LHCN-M2 (cell line): ENCODE measurements at regions not wholly inside any gene's neighbourhood (a gene's known extent, or its start where the extent isn't known, plus 50 kb on each side); places are given as distances from the start of the nearest gene placed in this dataset.

Experiments
- DNase-seq: peaks from one replicate; pipeline ENCODE4 v3.0.0-alpha.2; 2012; ENCODE audit warnings: low read depth

DNA sequence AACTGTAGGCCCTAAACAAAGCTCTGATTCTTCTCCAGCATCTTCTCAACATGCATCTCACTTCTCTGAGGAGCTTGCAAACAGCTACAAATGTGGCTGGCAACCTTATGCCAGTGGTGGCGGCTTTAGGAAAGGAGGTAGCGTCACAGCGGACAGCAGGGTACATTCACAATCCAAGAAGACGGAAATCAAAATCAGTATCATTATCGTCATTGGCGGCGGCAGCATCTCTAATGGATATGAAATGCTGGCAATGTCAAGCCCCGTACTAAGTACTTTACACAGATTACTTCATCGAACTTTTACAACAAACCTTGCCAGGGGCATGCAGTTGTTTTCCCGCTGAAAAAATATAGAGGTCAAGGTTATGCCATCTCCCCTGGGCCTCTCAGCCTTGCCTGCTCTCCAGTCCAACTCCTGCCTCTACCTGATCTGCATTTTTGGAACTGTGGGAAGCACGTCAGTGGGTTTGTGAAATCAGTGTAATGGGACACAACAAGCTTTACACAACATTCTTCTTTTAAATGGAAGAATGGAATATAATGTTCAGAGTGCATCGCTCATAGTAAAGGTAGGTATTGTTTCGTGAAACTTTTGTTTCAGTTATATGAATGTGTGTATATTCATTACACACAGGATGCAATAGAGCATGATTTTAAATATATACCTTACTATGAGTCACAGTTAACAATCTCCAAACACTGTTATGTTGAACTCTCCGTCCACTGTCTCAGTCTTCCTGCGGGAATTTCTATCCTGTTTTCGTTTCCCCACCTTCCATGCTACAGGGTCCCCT, 152.9 kb downstream of the TTC32 start:
- no peak for DNase-seq

DNA sequence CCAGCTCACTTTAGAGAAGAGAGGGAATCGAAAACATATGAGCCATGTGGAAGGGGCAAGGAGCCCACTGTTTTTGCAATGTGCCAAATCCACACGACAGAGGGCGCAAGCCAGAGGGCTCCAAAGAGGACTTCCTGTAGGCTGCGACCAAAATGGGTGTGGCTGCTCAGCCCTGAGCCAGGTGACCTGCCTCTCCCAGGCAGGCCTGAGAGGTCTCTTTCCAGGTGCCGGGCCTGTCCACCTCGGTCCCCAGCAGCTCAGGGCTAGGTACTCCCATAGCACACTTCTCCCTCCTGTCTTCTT, 153.8 kb downstream of the TTC32 start:
- no peak for DNase-seq

DNA sequence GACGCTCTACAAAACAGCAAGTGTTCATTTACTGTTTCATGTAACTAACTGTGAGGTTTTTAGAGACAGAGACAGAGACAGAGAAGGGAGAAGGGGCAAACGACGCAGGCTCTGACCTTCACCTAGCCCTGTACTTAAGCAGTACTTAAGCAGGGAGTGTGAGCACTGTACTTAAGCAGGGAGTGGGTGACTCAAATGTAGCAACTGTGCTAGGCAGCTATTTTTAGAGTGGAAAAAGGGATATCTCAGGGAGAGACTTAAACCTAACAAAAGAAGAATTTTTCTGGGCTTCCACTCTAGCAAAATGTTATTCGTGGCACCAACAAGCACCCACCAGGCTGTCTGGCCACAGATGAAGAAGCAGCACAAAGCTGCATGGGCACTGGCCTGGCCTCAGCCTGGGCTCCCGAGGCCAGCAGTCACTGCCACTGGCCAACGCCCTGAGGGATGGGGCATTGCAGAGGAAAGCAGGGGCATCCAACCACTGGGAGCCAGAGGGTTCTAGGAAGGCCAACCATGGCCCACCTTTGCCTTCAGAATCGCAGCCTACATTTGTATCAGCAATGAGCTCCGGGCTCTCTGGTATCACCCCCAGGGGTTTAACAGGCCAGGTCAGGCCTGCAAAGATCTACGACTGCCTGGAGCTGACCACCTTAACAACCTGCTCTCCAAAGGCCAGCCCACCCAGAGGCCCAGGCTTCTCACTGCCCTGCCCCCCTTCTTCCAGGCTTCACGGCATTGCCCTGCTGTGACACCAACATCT, 154.3 kb downstream of the TTC32 start:
- peak; percentile 43 for DNase-seq

DNA sequence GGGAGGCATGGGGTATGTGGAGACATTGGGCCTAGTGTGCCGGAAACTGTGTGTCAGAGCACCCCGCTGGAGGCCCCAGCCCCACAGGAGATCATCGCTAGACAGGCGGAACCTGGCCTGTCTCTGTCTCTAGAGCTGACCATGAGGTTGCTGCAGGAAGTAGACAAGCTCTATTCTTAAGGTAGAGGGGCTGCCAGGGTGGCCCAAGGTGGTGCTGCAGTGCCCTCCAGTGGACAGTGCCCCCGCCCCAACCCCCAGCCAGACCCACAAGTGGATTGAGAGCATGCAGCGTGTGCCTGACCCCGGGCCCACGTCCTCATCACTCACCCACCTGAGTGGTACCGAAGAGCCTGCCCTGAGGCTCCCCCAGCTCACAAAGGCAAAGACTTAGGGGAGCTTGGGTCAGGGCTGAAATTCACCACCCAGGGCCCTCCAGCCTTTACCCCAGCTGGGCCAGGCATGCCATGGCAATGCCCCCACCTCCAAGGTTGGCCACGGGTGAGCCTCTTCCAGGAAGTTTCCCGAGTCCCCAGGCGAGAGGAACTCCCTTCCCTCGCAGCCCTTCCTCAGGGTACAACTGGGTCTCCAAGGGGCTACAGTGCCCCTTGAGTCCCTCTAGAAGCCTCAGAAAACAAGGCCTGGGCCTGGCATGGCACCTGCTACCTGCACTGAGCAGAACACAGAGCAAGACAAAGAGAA, 155.0 kb downstream of the TTC32 start:
- DNase-seq: peak; percentile 12

DNA sequence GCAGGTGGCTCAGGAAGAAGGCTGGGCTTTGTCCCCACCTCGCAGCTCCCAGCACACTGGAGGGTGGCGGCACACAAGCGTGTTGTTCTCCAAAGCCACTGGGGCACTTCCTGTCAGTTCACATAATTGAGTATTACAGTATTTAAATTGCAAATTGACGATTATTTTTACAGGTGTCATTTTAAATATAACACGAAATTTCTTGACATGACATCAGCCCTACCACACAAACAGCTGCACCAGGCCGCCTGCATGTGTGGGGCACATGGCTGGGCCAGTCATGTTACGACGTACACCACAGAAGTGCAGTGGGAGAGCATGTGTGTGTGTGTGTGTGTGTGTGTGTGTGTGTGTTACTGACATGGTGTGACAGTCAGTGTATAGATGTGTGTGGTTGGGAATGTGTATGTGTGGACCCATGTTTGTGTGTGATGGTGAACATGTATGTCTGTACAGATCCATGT, 155.6 kb downstream of the TTC32 start:
- DNase-seq: peak; percentile 32

DNA sequence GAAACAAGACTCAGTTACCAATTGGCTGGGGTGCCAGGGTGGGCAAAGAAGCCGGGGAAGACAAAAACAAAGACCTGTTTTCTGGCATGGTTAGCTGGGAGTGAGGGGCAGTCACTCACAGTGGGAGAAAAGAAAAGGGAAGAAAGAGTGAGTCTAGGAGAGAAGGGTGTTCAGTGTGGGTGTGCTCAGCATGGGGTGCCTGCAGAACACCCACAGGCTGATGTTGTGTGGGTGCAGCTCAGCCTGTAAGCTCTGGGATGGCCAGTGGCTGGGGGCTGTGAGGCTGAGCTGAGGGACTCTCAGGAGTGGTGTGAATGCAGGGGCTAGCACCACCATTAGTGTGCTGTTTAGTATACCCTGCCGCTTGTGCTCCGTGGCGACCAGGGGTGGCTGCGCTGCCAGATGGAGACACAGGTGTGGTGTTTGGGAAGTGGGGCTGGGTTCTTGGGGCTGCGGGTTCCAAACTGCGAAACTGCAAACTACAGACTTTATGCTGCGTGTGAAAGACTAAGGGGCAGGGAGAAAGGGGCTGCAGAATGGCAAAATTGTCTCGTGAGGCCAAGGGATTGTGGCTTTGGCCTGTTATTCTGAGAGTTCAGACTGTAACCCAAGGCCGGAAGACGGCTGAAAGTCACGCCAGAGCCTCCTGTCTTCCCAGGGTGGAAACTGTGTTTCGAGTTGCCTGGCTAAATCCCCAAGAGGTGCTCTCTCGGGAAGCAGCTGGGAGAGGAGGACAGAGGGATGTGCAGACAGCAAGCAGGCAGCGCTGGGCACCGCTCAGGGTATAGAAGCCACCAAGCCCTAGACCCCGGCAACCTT, 156.3 kb downstream of the TTC32 start:
- no peak for DNase-seq

DNA sequence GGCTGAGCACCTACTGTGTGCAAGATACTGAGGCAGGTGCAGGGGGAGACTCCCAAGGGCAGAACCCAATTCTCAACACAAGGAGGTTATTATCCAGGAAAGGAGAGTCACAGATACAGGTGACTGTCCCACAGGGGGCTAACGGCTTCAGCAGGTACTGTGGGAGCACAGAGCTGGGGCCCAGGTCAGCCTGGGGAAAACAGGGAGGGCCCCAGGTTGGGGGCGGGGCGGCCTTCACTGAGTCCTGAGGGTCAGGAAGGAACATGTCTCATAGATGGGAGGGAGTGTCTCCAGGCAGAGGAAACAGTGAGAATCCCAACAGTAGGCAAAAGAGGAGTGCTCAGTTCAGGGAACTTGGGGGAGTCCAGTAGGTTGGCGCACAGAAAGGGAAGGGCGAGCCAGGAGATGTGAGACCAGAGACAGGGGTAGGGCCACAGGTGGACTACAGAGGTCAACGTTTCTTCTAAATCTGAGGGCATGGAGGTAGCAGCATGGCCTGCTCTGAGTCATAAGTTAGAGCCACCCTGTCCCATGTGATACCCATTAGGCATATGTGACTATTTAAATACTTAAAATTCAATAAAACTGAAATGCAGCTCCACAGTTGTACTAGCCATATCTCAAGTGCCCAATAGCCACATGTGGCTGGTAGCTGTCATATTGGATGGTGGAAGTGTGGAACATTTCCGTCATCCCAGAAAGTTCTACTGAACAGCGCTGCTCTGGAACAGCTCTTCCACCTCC, 157.2 kb downstream of the TTC32 start:
- no peak for DNase-seq

DNA sequence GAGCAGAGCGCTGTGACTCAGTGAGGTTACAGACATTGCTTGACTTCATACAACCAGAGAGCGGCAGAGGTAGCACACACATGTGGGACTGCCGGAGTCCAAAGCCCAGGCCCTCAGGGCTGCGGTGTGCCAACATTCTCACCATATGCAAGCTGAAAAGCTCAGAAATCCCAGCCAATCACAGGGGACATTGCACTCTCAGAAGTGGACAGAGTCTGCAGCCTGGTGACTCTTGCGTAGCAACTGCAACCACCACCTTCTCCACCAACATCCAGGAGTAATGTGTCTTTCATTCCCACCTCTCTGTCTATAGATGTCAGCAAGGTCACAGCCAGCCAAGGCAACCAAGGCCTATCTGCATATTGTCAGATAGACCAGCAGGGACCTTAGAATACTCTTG, 158.1 kb downstream of the TTC32 start:
- DNase-seq: no peak

DNA sequence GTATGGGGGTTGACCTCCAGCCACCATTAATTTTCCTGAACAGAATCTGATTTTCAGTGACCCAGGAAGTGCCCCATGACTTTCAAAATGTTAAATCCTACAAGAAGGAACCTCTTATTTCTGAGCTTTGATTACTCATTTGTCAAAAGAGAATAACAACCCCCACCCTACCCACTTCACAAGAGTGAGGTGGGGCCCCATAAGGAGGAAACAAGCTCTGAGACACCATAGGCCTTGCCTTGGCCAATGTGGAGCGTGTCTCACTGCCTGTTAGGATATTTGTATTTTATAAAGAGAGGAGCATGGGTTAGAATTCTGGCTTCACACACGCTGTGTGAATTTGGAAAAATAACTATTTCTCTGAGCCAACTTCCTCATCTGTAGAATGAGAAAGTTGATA, 158.9 kb downstream of the TTC32 start:
- no peak for DNase-seq

DNA sequence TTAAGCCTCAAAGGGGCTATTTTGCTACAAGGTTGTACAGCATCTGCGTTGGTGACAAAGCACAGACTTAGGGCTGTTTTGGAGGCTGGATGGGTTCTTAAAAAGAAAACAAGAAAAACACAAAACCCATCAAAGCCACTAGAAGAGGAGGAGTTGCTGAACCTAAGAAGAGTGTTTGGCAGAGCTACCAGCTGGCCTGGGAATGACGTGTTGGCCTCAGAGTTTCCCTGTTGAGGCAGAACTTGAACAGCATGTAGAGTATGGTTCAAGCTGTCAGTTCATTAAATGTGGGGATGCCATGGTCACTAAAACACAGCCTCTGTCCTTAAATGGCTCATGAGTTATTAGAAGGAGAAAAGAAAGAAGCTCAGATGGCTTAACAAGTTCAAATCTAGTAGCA, 162.5 kb downstream of the TTC32 start:
- no peak for DNase-seq

DNA sequence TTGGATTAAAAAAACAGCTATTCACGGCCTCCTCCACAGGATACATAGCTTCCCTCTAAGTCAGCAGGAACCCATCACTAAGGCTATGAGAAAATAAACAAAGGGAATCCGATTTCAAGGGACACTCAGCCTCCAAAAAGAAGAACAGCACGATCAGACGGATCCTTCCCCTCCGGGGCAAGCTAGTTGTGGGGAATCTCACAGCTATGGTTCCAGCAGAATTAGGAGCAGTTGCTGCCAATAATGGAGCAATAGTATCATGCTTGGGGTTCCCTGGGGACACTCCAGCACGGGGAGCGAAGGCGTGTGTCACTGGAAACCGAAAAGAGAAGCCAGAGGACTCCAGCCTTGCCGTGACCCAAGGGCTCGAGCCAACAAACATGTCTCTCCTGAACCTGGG, 163.1 kb downstream of the TTC32 start:
- peak; percentile 55 for DNase-seq

DNA sequence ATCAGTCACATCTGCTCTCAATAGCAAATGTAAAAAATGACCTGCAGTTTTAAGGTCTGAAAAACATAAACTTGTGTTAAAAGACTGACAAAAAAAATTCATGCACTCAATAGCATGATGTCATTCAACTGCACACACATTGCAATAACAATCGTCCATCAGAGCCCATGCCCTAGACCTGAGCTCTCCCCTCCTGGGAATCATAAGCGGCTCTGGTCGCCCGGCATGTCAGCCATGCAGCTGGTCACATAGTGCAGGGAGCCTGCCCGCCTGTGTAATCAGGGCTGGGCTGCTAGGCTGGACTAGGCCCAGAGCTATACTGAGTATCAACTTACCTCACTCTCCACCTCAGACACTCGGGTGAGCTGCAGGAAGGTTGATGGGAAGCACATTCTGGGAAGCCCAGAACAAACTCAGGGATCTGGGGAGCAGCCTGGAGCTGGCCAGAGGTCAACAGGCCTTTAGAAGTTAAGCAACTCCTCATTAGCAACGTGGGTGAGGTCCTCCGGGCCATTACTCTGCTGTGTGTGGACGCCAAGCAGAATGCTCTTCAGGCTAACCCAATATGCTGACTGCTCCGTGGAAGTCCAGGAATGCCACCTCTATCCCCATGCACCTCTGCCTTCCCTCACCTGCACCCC, 165.5 kb downstream of the TTC32 start:
- no peak for DNase-seq

DNA sequence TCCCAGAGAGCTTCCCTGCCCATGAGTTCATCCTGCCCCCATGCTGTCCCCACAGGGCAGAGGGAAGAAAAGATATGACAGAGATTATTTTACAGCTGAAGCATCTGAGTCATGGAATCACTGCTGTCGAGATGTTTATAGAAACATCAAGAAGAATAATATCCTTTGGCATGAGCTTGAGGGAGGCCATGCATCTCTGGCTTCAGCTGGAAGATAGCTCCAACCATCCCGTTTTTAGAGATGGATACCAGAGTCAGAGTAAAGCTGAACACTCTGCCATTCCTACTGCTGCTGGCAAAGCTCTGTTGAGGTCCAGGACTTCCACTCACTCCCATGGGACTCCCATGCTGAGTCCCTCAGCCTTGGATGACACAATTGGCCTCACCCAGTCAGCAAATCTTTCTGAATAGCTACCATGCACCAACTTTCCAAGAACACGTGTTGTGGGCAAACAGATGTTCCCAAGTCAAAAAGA, 167.8 kb downstream of the TTC32 start:
- peak; percentile 77 for DNase-seq

DNA sequence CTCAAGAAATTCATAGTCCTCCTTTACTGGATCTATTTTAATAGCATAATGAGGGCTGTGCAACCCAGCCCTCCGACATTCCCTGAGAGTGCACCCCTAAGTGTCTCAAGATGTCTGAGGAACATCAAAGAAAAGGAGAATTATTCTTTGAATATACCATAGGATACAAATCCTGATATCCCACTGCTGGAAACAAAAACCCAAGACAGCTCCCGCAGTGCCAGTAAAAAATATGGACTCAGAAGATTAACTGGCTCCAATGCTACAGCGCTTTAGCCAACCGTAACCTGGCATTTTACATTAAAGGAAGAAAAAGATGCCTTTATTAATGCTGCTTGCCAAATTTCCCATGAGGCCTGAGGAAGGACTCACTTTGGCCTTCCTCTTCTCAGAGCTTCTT, 168.4 kb downstream of the TTC32 start:
- no peak for DNase-seq

DNA sequence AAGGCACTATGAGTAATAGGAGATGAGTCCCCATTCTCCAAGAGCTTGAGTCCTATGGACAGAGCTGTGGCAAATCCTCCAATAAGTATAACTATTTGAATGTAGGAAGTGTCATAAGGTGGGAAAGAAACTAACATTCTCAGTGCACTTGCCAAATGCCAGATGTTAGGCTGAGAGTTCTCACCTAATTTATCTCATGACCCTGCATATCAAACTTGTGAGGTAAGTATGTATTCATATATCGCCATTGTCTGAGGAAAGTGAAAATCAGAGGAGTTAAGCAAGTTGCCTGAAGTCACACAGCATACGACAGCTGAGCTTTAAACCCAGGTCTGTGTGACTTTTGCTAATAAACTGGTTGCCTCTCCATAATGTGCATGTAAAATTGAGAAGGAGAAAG, 169.5 kb downstream of the TTC32 start:
- no peak for DNase-seq

DNA sequence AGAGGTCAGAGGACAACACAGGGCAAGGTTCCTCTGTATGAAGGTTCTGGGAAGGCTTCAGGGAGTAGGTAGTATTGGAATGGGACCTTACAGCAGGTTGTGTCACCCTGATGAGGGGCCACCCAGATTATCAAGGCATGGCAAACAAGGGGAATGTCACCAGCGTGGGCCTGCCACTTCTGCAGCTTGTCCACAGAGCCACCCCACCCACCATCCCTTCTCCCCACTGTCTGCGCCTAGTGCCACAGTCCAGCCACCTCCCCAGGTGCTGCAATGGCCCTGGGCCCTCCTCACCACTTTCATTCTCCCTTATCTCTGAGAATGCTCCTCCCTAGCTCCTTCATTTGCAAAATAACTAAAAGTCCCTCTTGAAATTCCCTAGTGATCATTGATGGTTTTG, 170.3 kb downstream of the TTC32 start:
- DNase-seq: no peak

DNA sequence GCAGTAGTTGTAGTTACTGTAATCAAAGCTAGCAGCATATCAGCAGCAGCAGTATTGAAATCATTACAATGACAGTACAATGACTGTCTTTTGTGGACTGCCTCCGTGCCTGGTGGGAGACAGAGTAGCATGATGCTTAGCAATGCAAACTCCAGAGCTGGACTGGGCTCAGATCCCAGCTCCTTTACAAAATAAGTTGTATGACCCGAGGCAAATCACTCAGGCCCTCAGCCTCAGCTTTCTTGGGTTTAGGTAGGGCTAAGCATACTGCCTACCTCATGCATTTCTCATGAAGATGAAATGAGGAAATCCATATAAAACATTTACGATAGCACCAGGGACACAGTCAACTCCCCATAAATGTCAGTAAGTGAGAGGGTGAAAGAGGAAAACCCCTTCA, 170.7 kb downstream of the TTC32 start:
- no peak for DNase-seq

DNA sequence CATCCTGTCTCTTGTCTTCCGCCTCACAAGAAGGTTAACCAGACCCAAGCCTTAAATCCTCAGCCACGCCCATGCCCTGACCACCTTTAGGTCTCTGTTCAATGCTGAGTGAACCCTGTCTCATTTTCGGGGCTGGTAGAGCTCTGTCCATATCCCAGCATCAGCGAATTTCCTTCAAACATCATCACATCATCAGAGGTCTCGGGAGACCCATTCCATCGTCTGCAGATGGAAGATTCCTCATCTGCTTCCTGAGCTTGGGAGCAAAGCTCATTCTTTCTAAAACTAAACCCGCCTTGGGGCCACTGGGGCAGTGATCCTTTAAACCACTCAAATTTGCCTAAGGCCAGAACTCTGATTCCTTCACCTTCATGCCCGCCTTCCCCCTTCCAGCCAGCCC, 173.7 kb downstream of the TTC32 start:
- no peak for DNase-seq

DNA sequence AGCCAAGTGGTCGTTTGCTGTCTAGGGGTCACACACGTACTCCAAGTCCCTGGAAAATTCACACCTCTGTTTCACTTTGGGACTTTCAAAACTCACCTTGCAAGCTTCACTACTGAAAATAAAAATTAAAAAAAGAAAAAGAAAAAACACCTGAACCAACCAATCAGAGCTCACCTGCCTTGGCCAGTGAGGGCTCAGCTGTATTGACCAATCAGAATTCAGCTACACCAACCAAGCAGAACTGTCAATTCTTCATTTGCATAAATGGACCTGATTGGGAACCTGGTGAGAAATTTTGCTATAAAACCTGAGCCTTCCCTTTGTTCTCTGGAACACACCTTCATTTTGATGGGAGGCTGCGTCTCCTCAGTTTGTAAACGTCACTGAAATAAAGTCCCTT, 176.4 kb downstream of the TTC32 start:
- DNase-seq: no peak

DNA sequence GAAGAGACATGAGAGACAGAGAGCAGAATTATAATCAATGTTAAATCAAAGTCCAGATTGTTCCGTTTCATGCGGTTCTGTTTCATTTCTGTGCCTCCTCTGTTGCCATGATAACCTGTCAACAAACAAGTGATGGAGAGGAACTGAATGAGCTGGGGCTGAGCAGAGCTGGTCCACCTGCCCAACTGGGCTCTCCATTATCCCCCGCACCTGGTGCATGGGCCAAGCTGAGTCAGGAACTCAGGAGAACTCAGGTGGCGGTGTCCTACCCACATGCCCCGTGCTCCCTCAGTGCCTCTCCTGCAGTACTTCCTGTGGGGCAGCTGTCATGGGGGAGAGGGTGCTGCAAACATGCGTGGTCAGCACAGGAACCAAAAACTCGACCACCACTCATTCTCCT, 178.8 kb downstream of the TTC32 start:
- DNase-seq: no peak
